Pancreas (tissue), 10 donors: ENCODE measurements at regions not wholly inside any gene's neighbourhood (a gene's known extent, or its start where the extent isn't known, plus 50 kb on each side); places are given as distances from the start of the nearest gene placed in this dataset.

ENCODE experiments used
- ATAC-seq, 4 donors: fragments of 200-7000 bp; cut with Tn5 transposase; one replicate each; pipeline versions ENCODE4 v1.8.0 to v1.9.1; 2020; ENCODE audit warnings: mild to moderate bottlenecking in 4 of 4, moderate library complexity in 4 of 4
- DNase-seq, 6 donors: peaks; one replicate each; pipeline ENCODE4 v3.0.0-alpha.2; 2020
- FAIRE-seq: peaks from 2 replicates; lab custom pipeline; 2012; peaks lifted over from hg19 to GRCh38; lab: Jason Lieb, UNC
- H3K27ac ChIP-seq, 4 donors: fragments of 200-600 bp; sonication (generic); 1 replicate in 3 of 4; 2 replicates in 1 of 4; pipeline versions ENCODE4 v1.5.0 to v1.8.0; 2020
- H3K27me3 ChIP-seq, 4 donors: fragments of 200-600 bp; one replicate each; pipeline ENCODE4 v1.8.0; 2021
- H3K36me3 ChIP-seq, 3 donors: fragments of 200-600 bp; sonication (generic) in 1 of 3; one replicate each; pipeline versions ENCODE4 v1.5.0 to v1.8.0; 2020 to 2021
- H3K4me1 ChIP-seq, 3 donors: fragments of 200-600 bp; one replicate each; pipeline ENCODE4 v1.8.0; 2021
- H3K4me3 ChIP-seq, 4 donors: fragments of 200-600 bp; sonication (generic) in 2 of 4; one replicate each; pipeline versions ENCODE4 v1.5.0 to v1.8.0; 2020 to 2021
- H3K9me3 ChIP-seq, 4 donors: fragments of 200-600 bp; one replicate each; pipeline ENCODE4 v1.8.0; 2021
- CTCF ChIP-seq, 4 donors: fragments of 200-600 bp; sonication (generic) in 3 of 4; IDR thresholded peaks; one replicate each; pipeline versions ENCODE4 v1.5.0 to v1.8.0; 2021; ENCODE audit warnings: antibody characterized with exemption in 4 of 4
- WGBS, 2 donors: extraction: QIAGEN DNeasy Blood & Tissue Kit; methylation state at CpG; one replicate each; pipeline ENCODE4 v1.1.7; 2013; 5-methylcytosine and 5-hydroxymethylcytosine counted together
- intact Hi-C, 3 donors: fragments of 100-400 bp; cut with DNase I; formaldehyde crosslinking; loops; one replicate each; pipeline versions ENCODE4 v1.11.1 to v1.14.2; 2022
- donor health status: healthy with polysubstance abuse.
- donor health status: DM: no; HTN: no; CAD: no; lungs with moderate emphysema.
- donor health status: DM: no; HTN: no; CAD: no.
- donor health status: control.
- donor health status: control.
- donor health status: Bipolar disorder and iron deficiency.
- donor health status: DM: yes; HTN: yes; CAD: no.
- donor health status: DM: no; HTN: no; CAD: no.
- donor health status: DM: no; HTN: no; CAD: no.
- donor health status: DM: yes; HTN: yes; CAD: no.

GRCh38 chr15:62452026-62452425, 286.9 kb upstream of the C2CD4B start:
- Histone ChIP-seq H3K27me3 (no peaks in the 10 kb centered on the region), H3K9me3 (no peaks in the 10 kb centered on the region), H3K27ac (no peak overlapping the region), H3K4me3 (no peak overlapping the region), H3K4me1 (no peaks in the 10 kb centered on the region), H3K36me3 (no peaks in the 10 kb centered on the region)
- FAIRE-seq (no peak), ATAC-seq (no peak), DNase-seq (no peak)
- TF ChIP-seq CTCF (IDR thresholded peaks at IDR 0.05), result no peak
- WGBS, 2 donors, result 95 to 96% methylated on average over 9 of the region's 9 CpGs
- intact Hi-C loops, result no loop called here

GRCh38 chr15:62452667-62453066, 287.6 kb upstream of the C2CD4B start:
- no peak for FAIRE-seq

GRCh38 chr15:62453375-62453774, 288.3 kb upstream of the C2CD4B start:
- Histone ChIP-seq H3K36me3 (no peaks in the 10 kb centered on the region), H3K9me3 (no peaks in the 10 kb centered on the region), H3K27ac (no peak overlapping the region), H3K27me3 (no peaks in the 10 kb centered on the region), H3K4me3 (no peak overlapping the region), H3K4me1 (no peaks in the 10 kb centered on the region)
- no peak for TF ChIP-seq CTCF (IDR thresholded peaks at IDR 0.05)
- no peak for DNase-seq
- no peak for FAIRE-seq
- WGBS, 2 donors, result 72 to 78% methylated on average over 3 of the region's 3 CpGs
- peak in 1 of 4 donors; percentile 43 for ATAC-seq
- intact Hi-C loops, result no loop called here

More at GRCh38 chr15:62452667-62453066, 287.6 kb upstream of the C2CD4B start:
- no peak overlapping the region for H3K4me3 ChIP-seq
- H3K27ac ChIP-seq, result no peak overlapping the region
- H3K27me3 ChIP-seq, result no peaks in the 10 kb centered on the region
- no peak for ATAC-seq
- H3K9me3 ChIP-seq, result no peaks in the 10 kb centered on the region
- no peak for TF ChIP-seq CTCF (IDR thresholded peaks at IDR 0.05)
- DNase-seq, result no peak
- no peaks in the 10 kb centered on the region for H3K36me3 ChIP-seq
- no peaks in the 10 kb centered on the region for H3K4me1 ChIP-seq
- 93 to 94% methylated on average over 4 of the region's 4 CpGs for WGBS, 2 donors
- intact Hi-C loops, result no loop called here

GRCh38 chr15:62453981-62454380, 288.9 kb upstream of the C2CD4B start:
- 84 to 92% methylated on average over 5 of the region's 5 CpGs for WGBS, 2 donors
- H3K27me3 ChIP-seq, result no peaks in the 10 kb centered on the region
- no peak for DNase-seq
- no peak for TF ChIP-seq CTCF (IDR thresholded peaks at IDR 0.05)
- no peaks in the 10 kb centered on the region for H3K4me1 ChIP-seq
- intact Hi-C loops, result no loop called here
- no peaks in the 10 kb centered on the region for H3K36me3 ChIP-seq
- no peak overlapping the region for H3K27ac ChIP-seq
- no peak overlapping the region for H3K4me3 ChIP-seq
- peak in 1 of 4 donors; percentile 35 for ATAC-seq
- H3K9me3 ChIP-seq, result no peaks in the 10 kb centered on the region
- no peak for FAIRE-seq

- Histone ChIP-seq H3K36me3 (no peaks in the 10 kb centered on the region), H3K27me3 (no peaks in the 10 kb centered on the region), H3K9me3 (no peaks in the 10 kb centered on the region), H3K27ac (no peak overlapping the region), H3K4me3 (no peak overlapping the region), H3K4me1 (no peaks in the 10 kb centered on the region)
- TF ChIP-seq CTCF (IDR thresholded peaks at IDR 0.05), result no peak
- FAIRE-seq (no peak), DNase-seq (no peak), ATAC-seq (no peak)
- 90 to 92% methylated on average over 6 of the region's 6 CpGs for WGBS, 2 donors
- intact Hi-C loops, result no loop called here
These were observed 289.6 kb upstream of the C2CD4B start for GRCh38 chr15:62454567-62455172.
